GM19324 (cell line): ENCODE measurements at regions not wholly inside any gene's neighbourhood (a gene's known extent, or its start where the extent isn't known, plus 50 kb on each side); places are given as distances from the start of the nearest gene placed in this dataset.

ENCODE experiments used
- ATAC-seq: cut with Tn5 transposase; IDR thresholded peaks from one replicate; pipeline ENCODE4 v1.9.1; 2021; ENCODE audit warnings: mild to moderate bottlenecking, moderate library complexity; ENCODE audit not compliant: unreplicated experiment, low FRiP score

GRCh38 chr13:82749551-82749950 is 1132.7 kb downstream of the SLITRK1 start:
- no peak for ATAC-seq

DNA sequence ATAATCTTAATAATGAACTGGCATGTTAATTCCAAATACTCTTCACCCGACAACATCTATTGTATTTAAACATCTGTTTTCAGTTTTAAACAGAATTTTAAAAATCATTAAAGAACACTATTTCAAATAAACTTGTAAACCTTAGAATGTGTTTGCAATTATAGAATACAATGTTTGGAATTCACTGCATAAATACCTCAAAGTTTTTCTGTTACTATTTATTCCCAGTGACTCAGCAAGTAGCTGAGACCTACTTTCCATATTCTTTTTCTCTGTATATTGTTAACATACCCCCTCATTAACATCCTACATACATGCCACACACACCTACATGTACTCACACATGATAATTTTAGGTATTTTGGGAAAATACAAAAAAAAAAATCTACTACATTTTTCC is 1134.3 kb downstream of the SLITRK1 start:
- ATAC-seq = no peak

DNA sequence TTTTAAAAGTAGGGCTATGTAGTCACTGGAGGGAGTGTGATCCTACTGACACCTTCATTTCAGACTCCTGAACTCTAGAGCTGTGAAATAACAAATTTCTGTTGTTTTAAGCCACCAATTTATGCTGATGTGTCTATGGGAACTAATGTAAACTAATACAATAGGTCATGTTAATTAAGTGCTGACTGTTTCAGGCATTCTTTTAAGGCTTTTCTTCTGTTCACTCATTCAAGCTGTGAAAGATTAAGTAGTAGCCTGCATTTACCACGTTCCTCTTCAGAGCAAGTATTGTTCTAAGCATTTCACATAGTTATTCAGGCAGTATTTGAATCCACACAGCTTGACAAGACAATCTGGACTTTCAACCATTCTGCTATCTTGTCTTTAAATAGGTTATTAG is 1135.0 kb downstream of the SLITRK1 start:
- no peak for ATAC-seq

DNA sequence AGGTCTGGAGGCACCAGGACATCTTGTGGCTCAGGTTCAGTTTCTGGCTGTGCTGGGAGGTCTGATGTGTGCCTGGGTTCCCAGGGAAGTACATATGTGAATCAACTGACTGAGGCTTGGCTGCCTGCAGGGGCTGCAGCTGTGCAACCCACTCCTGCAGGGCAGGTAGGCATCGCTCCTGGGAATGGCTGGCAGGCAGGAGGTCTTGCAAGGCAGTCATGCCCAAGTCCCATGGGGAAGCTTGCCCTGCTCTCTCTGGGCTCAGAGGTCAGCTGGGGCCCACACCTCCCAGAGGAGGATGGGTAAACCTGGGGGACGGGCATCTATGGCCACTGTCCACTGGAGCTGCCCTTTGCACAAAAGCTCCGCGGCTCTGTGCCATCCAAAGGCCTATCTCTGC is 1141.8 kb downstream of the SLITRK1 start:
- ATAC-seq = no peak

- ATAC-seq = no peak
Observed at GRCh38 chr13:82739881-82740280, 1142.4 kb downstream of the SLITRK1 start.

- no peak for ATAC-seq
Observed at GRCh38 chr13:82729401-82729800, 1152.9 kb downstream of the SLITRK1 start.

- ATAC-seq = no peak
Observed at GRCh38 chr13:82720986-82721385, 1161.3 kb downstream of the SLITRK1 start.

DNA sequence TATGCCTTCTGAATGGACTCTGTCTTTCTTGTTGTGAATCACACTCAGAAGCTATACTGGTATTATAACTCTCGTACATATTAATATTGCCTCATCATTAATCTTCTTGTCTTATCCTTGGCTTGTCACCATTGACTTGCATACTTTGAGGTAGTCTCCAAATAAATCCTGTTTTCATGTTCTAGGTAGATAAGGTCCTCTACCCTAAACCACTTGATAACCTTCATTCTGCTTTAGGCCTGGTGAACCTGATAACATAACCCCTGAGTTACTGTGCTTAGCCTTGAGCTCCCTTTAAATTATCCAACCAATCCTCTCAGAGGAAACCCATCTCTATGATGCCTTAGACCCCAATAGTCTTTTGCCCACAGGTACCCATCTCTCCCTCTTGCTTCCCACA is 1162.3 kb downstream of the SLITRK1 start:
- no peak for ATAC-seq

- no peak for ATAC-seq
Observed at GRCh38 chr13:82717249-82717648, 1165.0 kb downstream of the SLITRK1 start.

GRCh38 chr13:82713687-82714405 is 1168.4 kb downstream of the SLITRK1 start:
- no peak for ATAC-seq

- ATAC-seq = no peak
Observed at GRCh38 chr13:82702513-82702912, 1179.8 kb downstream of the SLITRK1 start.

GRCh38 chr13:82701020-82701419 is 1181.3 kb downstream of the SLITRK1 start:
- no peak for ATAC-seq

DNA sequence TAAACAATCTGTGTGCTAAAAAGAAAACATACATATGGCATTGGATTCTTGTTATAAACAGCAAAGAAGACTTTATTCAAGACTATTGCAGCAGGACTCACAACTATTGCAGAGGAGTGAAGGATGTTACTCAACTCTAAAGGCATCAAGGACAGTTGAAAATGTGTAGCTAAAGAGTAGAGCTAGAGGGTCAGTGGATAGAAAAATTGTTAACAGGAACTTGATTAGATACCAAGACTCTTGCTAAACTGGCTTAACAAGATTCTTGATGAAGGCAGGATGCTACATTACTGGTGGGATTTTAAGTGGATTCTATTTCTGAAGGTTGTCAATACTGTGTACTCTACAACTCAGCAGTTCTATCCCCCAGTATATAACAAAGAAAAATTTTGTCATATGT is 1183.3 kb downstream of the SLITRK1 start:
- ATAC-seq = no peak

- ATAC-seq = no peak
Observed at GRCh38 chr13:82698383-82698782, 1183.9 kb downstream of the SLITRK1 start.

GRCh38 chr13:82693607-82694006 is 1188.7 kb downstream of the SLITRK1 start:
- ATAC-seq = no peak

DNA sequence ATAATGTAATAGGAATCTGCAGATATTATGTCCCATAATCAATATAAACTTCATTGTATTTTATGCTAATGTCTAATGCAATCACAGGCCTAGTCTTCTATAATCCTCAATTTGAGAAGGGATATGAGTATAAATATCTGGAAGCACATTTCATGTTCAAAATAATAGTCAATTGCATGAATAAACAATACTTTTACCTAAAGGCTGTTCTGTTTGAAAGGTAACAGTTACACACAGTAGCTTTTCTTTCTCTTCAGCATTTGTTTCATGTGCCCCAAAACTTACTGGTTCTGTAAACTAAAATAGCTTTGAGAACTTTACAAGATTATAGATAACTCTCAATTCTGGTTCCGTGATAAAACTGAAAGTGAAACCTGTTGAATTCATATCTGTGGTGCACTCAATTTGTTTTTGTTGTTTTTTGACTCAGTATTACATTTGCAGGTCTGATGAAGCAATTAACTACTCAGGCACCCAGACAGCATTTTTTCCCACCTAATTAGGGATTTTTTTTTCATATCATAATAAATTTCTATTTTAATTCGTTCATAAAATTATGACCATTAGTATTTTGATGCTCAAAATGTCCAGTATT is 1193.8 kb downstream of the SLITRK1 start:
- peak; percentile 89 for ATAC-seq

DNA sequence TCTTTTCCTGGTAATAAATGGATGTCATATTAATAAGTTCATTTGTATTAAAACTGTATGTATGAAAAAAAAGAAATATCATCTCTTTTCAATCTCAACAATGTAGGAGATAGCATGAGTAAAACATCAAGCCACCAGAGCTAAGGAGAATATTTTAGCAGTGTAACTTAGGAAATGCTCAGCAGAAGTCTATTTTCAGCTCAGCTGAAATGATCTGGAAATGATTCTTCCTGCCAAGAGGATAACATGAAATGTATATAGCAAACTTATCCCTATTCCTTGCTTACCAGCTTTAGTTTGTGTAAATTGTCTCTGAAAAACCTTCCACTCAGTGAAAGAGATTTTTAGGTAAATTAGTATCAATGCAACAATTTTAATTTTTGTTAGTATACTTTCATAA is 1194.4 kb downstream of the SLITRK1 start:
- no peak for ATAC-seq

- no peak for ATAC-seq
Observed at GRCh38 chr13:82681535-82681934, 1200.7 kb downstream of the SLITRK1 start.

GRCh38 chr13:82678052-82678451 is 1204.2 kb downstream of the SLITRK1 start:
- ATAC-seq = no peak

- ATAC-seq = no peak
Observed at GRCh38 chr13:82675024-82675423, 1207.2 kb downstream of the SLITRK1 start.

DNA sequence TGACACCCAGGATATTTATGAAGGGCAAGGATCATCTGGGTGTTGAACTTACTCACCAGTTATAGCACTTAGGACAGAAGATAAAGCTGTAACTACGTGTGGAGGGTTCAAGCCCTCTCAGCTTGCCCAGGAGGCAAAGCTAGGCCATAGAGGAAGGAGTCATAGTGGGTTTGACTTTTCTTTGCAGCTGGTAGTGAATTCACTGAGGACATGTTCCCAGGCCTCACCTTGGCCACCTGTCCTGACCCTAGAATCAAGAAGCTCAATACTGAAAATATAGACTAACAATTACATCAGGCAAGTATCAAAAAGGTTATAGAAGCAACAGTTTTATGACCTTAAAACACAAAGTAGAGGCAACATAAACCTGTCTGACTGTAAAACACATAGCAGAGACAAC is 1207.7 kb downstream of the SLITRK1 start:
- no peak for ATAC-seq

DNA sequence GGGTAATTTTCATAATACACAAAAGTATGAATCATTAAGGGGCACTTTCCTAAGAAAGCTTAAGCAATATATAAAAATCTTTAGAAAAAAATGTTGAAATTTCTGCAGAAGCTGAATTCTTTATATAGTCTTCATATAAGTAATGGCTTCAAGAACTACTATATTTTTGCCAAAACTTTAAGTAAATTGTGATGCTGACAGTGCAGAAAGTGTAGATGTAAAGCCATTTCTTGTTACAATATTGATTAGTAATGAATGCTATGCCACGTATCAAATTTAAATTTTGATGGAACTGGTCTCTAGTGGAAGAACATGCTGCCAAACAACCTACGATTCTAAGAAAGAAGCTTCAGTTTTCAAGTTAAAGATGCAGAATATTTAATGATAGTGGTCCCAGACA is 1210.0 kb downstream of the SLITRK1 start:
- no peak for ATAC-seq
